PC-9 (cell line): ENCODE measurements at regions not wholly inside any gene's neighbourhood (a gene's known extent, or its start where the extent isn't known, plus 50 kb on each side); places are given as distances from the start of the nearest gene placed in this dataset.

ENCODE experiments used
- EZH2 ChIP-seq: fragments of 200-600 bp; sonication (generic); IDR thresholded peaks from 2 replicates; pipeline ENCODE4 v1.8.0; 2017; ENCODE audit warnings: antibody characterized with exemption, low read depth
- TF ChIP-seq, protein P1 (sequence below): fragments of 200-600 bp; sonication (generic); conservative IDR thresholded peaks from 2 replicates; pipeline ENCODE4 v1.6.1; 2017; ENCODE audit warnings: mixed run types, antibody characterized with exemption, mild to moderate bottlenecking, moderate library complexity

DNA sequence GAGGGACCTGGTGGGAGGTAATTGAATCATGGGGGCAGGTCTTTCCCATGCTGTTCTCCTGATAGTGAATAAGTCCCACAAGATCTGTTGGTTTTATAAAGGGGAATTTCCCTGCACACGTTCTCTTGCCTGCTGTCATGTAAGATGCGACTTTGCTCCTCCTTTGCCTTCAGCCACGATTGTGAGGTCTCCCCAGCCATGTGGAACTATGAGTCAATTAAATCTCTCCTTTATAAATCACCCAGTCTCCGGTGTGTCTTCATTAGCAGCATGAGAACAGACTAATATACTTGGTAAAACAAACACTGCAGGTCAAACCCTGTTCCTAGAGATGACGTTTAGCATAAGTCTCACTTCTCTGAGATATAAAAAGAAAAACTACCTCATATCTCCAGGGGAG lies 148.3 kb downstream of the MATN1 start:
- TF ChIP-seq, protein P1, sequence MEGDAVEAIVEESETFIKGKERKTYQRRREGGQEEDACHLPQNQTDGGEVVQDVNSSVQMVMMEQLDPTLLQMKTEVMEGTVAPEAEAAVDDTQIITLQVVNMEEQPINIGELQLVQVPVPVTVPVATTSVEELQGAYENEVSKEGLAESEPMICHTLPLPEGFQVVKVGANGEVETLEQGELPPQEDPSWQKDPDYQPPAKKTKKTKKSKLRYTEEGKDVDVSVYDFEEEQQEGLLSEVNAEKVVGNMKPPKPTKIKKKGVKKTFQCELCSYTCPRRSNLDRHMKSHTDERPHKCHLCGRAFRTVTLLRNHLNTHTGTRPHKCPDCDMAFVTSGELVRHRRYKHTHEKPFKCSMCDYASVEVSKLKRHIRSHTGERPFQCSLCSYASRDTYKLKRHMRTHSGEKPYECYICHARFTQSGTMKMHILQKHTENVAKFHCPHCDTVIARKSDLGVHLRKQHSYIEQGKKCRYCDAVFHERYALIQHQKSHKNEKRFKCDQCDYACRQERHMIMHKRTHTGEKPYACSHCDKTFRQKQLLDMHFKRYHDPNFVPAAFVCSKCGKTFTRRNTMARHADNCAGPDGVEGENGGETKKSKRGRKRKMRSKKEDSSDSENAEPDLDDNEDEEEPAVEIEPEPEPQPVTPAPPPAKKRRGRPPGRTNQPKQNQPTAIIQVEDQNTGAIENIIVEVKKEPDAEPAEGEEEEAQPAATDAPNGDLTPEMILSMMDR = no peak
- no peak for TF ChIP-seq EZH2
